A549 (cell line): ENCODE measurements at regions not wholly inside any gene's neighbourhood (a gene's known extent, or its start where the extent isn't known, plus 50 kb on each side); places are given as distances from the start of the nearest gene placed in this dataset.

Experiments
- ATAC-seq, 2 experiments: fragments of 200-7000 bp in 1 of 2; fragments of >200 bp in 1 of 2; cut with Nextera tagmentation in 1 of 2; cut with Tn5 transposase in 1 of 2; 3 replicates each; pipeline versions ENCODE4 v1.8.0 to v1.9.1; 2018 to 2020; ENCODE audit warnings: mild to moderate bottlenecking in 1 of 2, moderate library complexity in 1 of 2
- CTCF ChIA-PET: fragments of 300-600 bp; sonication (Branson Sonifier 250); formaldehyde crosslinking; extraction: SDS; loops from one replicate; lab custom pipeline; 2021; ENCODE audit warnings: antibody characterized with exemption, inconsistent platforms; lab: Yijun Ruan, JAX
- POLR2A ChIA-PET: fragments of 350-600 bp; formaldehyde crosslinking; extraction: SDS; loops from one replicate; lab custom pipeline; 2021; ENCODE audit warnings: antibody characterized with exemption, inconsistent platforms; lab: Yijun Ruan, JAX
- DNase-seq, 2 experiments: peaks; one replicate each; pipeline versions ENCODE4 v3.0.0 to v3.0.0-alpha.2; 2011 to 2016; ENCODE audit warnings: low read depth in 1 of 2, low spot score in 1 of 2
- FAIRE-seq: peaks from 2 replicates; lab custom pipeline; 2011; peaks lifted over from hg19 to GRCh38; lab: Jason Lieb, UNC
- H3K27ac ChIP-seq, 2 experiments: fragments of >200 bp; sonication (Bioruptor Twin); formaldehyde crosslinking; 3 replicates each; pipeline ENCODE4 v1.5.1; 2016 to 2017
- H3K4me1 ChIP-seq: fragments of >200 bp; sonication (Bioruptor Twin); formaldehyde crosslinking; 3 replicates; pipeline ENCODE4 v1.6.1; 2016
- H3K4me2 ChIP-seq: fragments of >200 bp; sonication (Bioruptor Twin); formaldehyde crosslinking; 3 replicates; pipeline ENCODE4 v1.6.1; 2016
- H3K4me3 ChIP-seq: fragments of >200 bp; sonication (Bioruptor Twin); formaldehyde crosslinking; 3 replicates; pipeline ENCODE4 v1.5.1; 2016
- H3K9me3 ChIP-seq: fragments of >200 bp; sonication (Bioruptor Twin); formaldehyde crosslinking; 3 replicates; pipeline ENCODE4 v1.6.1; 2016
- ATOH8 ChIP-seq: fragments of 250-450 bp; sonication (Bioruptor Pico); IDR thresholded peaks from 2 replicates; pipeline ENCODE4 v1.5.0; 2020; ENCODE audit warnings: low read depth, mild to moderate bottlenecking, moderate library complexity
- BCL3 ChIP-seq: fragments of >200 bp; sonication (Bioruptor Twin); formaldehyde crosslinking; IDR thresholded peaks from 3 replicates; pipeline ENCODE4 v1.6.1; 2016
- CBX8 ChIP-seq: fragments of 200-600 bp; sonication (generic); IDR thresholded peaks from 2 replicates; pipeline ENCODE4 v1.6.1; 2016
- CHD2 ChIP-seq: fragments of 150-350 bp; IDR thresholded peaks from 2 replicates; pipeline ENCODE4 v1.6.1; 2014; ENCODE audit warnings: low read length; ENCODE audit not compliant: partially characterized antibody
- E2F6 ChIP-seq: IDR thresholded peaks from 2 replicates; pipeline ENCODE4 v1.6.1; 2012; ENCODE audit warnings: low read depth, borderline replicate concordance
- ELK1 ChIP-seq: fragments of 150-350 bp; IDR thresholded peaks from 2 replicates; pipeline ENCODE4 v1.6.1; 2014; ENCODE audit warnings: low read depth, mild to moderate bottlenecking, low read length
- FOSB ChIP-seq: fragments of 250-450 bp; sonication (Bioruptor Pico); IDR thresholded peaks from 2 replicates; pipeline ENCODE4 v1.5.0; 2020; ENCODE audit warnings: mild to moderate bottlenecking, moderate library complexity
- FOSL2 ChIP-seq, 2 experiments: fragments of 450-650 bp in 1 of 2; fragments of >200 bp in 1 of 2; sonication (Bioruptor Twin) in 1 of 2; formaldehyde crosslinking; IDR thresholded peaks; 2 replicates each; pipeline versions ENCODE4 v1.5.0 to v1.6.1; 2016 to 2020; ENCODE audit warnings: mild to moderate bottlenecking in 1 of 2, moderate library complexity in 1 of 2
- HDAC2 ChIP-seq: fragments of 200-600 bp; sonication (generic); IDR thresholded peaks from 2 replicates; pipeline ENCODE4 v1.6.1; 2016
- HES2 ChIP-seq: fragments of >200 bp; sonication (Bioruptor Twin); formaldehyde crosslinking; IDR thresholded peaks from 2 replicates; pipeline ENCODE4 v1.6.1; 2016
- HOXB13 ChIP-seq: fragments of 250-450 bp; sonication (Bioruptor Pico); IDR thresholded peaks from 2 replicates; pipeline ENCODE4 v1.5.0; 2020; ENCODE audit warnings: low read depth, mild to moderate bottlenecking, moderate library complexity
- KDM1A ChIP-seq: fragments of 200-600 bp; sonication (generic); IDR thresholded peaks from 2 replicates; pipeline ENCODE4 v1.6.1; 2016; ENCODE audit warnings: low read depth, mild to moderate bottlenecking
- KDM5A ChIP-seq: fragments of 200-600 bp; sonication (generic); IDR thresholded peaks from 2 replicates; pipeline ENCODE4 v1.6.1; 2016; ENCODE audit warnings: antibody characterized with exemption, mild to moderate bottlenecking
- MAFK ChIP-seq: fragments of 450-650 bp; IDR thresholded peaks from 2 replicates; pipeline ENCODE4 v1.6.1; 2014; ENCODE audit not compliant: partially characterized antibody
- NFE2L2 ChIP-seq: fragments of 150-350 bp; conservative IDR thresholded peaks from 2 replicates; pipeline ENCODE4 v1.6.1; 2014; ENCODE audit warnings: low read length
- NR3C1 ChIP-seq: fragments of >200 bp; sonication (Bioruptor Twin); formaldehyde crosslinking; IDR thresholded peaks from 3 replicates; pipeline ENCODE4 v1.6.1; 2017
- RAD21 ChIP-seq, 2 experiments: fragments of >200 bp in 1 of 2; sonication (Bioruptor Twin) in 1 of 2; formaldehyde crosslinking in 1 of 2; IDR thresholded peaks in 1 of 2; conservative IDR thresholded peaks in 1 of 2; 2 replicates in 1 of 2; 3 replicates in 1 of 2; pipeline ENCODE4 v1.6.1; 2012 to 2018; ENCODE audit warnings: inconsistent platforms in 1 of 2
- REST ChIP-seq: fragments of 200-600 bp; sonication (generic); IDR thresholded peaks from 2 replicates; pipeline ENCODE4 v1.6.1; 2016; ENCODE audit warnings: antibody characterized with exemption, mild to moderate bottlenecking, moderate library complexity
- SMC3 ChIP-seq: fragments of >200 bp; sonication (Bioruptor Twin); formaldehyde crosslinking; IDR thresholded peaks from 3 replicates; pipeline ENCODE4 v1.6.1; 2018; ENCODE audit warnings: inconsistent platforms
- SREBF2 ChIP-seq: fragments of 450-650 bp; IDR thresholded peaks from 2 replicates; pipeline ENCODE4 v1.6.1; 2014; ENCODE audit warnings: mild to moderate bottlenecking, moderate library complexity
- ZSCAN20 ChIP-seq: fragments of 250-450 bp; sonication (Bioruptor Pico); IDR thresholded peaks from 2 replicates; pipeline ENCODE4 v1.8.0; 2022; ENCODE audit warnings: mild to moderate bottlenecking, moderate library complexity
- WGBS: methylation state at CpG from one replicate; pipeline ENCODE4 v1.1.6; 2017; ENCODE audit errors: missing lambda C conversion rate; 5-methylcytosine and 5-hydroxymethylcytosine counted together

- TF ChIP-seq KDM5A (no peak), SMC3 (no peak), ZSCAN20 (CRISPR knock-in tag) (no peak), HES2 (no peak)
These were observed 64.4 kb upstream of the TIAM1 start (continued) for GRCh38 chr21:31408301-31409088.

GRCh38 chr21:31406510-31406909, 62.4 kb upstream of the TIAM1 start:
- CTCF ChIA-PET: no interaction called here
- FAIRE-seq: no peak
- Histone ChIP-seq H3K27ac (no peak overlapping the region), H3K4me2 (no peak overlapping the region), H3K4me1 (no peaks in the 10 kb centered on the region), H3K9me3 (no peaks in the 10 kb centered on the region)
- POLR2A ChIA-PET: no interaction called here
- DNase-seq: no peak
- no peak for TF ChIP-seq BCL3
- TF ChIP-seq FOSL2 (IDR thresholded peaks at IDR 0.05): no peak
- no peak for TF ChIP-seq FOSL2 (CRISPR knock-in tag; IDR thresholded peaks at IDR 0.05)
- no peak for TF ChIP-seq CBX8
- TF ChIP-seq, all 56 proteins: peak for 0
- no peak for ATAC-seq
- 4% methylated on average over 2 of the region's 2 CpGs for WGBS
- H3K4me3 ChIP-seq: no peak overlapping the region

GRCh38 chr21:31405604-31406003, 61.5 kb upstream of the TIAM1 start:
- FAIRE-seq (no peak), ATAC-seq (no peak), DNase-seq (no peak)
- CTCF ChIA-PET: no interaction called here
- no peak for TF ChIP-seq MAFK
- no peak for TF ChIP-seq CHD2
- TF ChIP-seq FOSL2 (IDR thresholded peaks at IDR 0.05): no peak
- TF ChIP-seq FOSL2 (CRISPR knock-in tag; IDR thresholded peaks at IDR 0.05): no peak
- TF ChIP-seq HDAC2: no peak
- TF ChIP-seq NR3C1: no peak
- TF ChIP-seq HOXB13 (CRISPR knock-in tag): no peak
- TF ChIP-seq KDM1A: no peak
- no peak for TF ChIP-seq SREBF2
- no peak for TF ChIP-seq E2F6
- TF ChIP-seq FOSB (CRISPR knock-in tag): no peak
- Histone ChIP-seq H3K27ac (no peak overlapping the region), H3K4me3 (no peak overlapping the region), H3K4me2 (no peak overlapping the region), H3K9me3 (no peaks in the 10 kb centered on the region), H3K4me1 (no peaks in the 10 kb centered on the region)
- POLR2A ChIA-PET: no interaction called here
- 2% methylated on average over 3 of the region's 3 CpGs for WGBS

- no peak overlapping the region for H3K4me3 ChIP-seq
- H3K4me2 ChIP-seq: no peak overlapping the region
- 50% methylated on average over 6 of the region's 6 CpGs for WGBS
- ChIA-PET POLR2A (no interaction called here), CTCF (interaction anchor here (0.6 to 1.9 kb wide), 2 partner anchors 177 to 527 kb away, joined by 3 to 5 read pairs; no protein-coding TSS in a partner anchor)
- no peak overlapping the region for H3K27ac ChIP-seq
- no peak for FAIRE-seq
- no peaks in the 10 kb centered on the region for H3K4me1 ChIP-seq
- no peaks in the 10 kb centered on the region for H3K9me3 ChIP-seq
- ATAC-seq: no peak
- DNase-seq: no peak
- TF ChIP-seq NFE2L2: no peak
- TF ChIP-seq ATOH8 (CRISPR knock-in tag): no peak
- TF ChIP-seq REST: no peak
- no peak for TF ChIP-seq HDAC2
- TF ChIP-seq ELK1: no peak
- TF ChIP-seq RAD21 (conservative IDR thresholded peaks at IDR 0.05 in 1 of 2, IDR thresholded peaks at IDR 0.05 in 1 of 2): no peak
These were observed 59.7 kb upstream of the TIAM1 start for GRCh38 chr21:31403596-31404333.
